GM18507 (cell line): ENCODE measurements at regions not wholly inside any gene's neighbourhood (a gene's known extent, or its start where the extent isn't known, plus 50 kb on each side); places are given as distances from the start of the nearest gene placed in this dataset.

Experiments
- DNase-seq: peaks from one replicate; pipeline ENCODE4 v3.0.0; 2011; ENCODE audit warnings: low read depth; ENCODE audit not compliant: insufficient read length; ENCODE audit errors: extremely low spot score
- FAIRE-seq: peaks from 2 replicates; lab custom pipeline; 2011; peaks lifted over from hg19 to GRCh38; lab: Jason Lieb, UNC

DNA sequence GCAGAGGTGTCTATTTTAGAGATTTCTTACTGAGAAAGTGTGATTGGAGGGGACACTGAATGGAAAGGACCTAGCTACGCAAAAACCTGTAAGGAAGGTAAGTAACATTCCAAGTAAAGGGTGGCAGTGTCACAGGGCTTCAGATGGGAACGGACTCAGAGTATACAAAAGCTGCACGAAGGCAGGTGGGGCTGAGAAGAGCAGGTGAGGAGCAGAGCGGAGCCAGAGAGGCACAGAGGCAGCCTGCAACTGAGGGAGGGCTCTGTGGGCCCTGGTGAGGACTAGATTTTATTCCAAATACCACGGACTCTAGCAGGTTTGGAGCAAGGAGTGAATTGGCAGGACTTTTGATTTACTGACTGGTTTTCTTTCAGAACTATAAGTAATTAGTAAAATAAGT lies 331.3 kb upstream of the PKDCC start:
- no peak for FAIRE-seq
- no peak for DNase-seq

DNA sequence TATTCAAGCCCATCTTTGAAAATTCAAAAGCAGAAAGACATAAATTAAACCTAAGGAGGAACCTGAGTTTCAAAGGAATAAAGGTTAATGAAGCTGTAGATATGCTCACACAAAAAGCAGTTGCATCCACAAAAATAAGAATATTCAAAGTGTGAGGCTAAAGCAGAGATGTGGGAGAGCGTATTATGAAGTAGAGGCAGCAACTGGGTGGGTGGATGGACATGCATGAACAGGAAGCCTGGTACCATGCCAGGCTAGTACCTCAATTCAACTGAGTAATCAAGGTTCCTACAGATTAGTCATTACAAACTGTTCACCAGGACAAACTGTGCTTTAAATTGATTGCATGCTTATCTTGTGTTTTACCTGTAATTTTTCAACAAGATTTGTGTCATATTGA lies 330.0 kb upstream of the PKDCC start:
- peak; percentile 65 for FAIRE-seq
- no peak for DNase-seq

DNA sequence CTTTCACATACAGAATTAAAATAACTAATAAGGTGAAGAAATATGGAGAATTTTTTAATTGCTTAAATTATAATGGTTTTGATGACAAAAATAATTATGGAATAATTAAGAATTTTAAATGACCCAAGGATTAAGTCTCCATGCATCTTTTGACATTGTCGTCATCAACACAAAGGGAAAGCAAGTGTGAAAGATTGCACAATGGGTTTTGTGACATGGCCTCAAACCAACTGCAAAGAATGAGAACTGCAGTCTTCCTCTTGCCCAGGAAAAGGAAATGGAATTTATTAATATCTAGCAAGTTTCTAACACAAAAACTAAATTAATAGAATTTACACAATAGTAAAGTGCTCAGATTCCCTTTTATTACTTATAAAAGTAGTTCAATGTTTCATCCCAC lies 329.1 kb upstream of the PKDCC start:
- FAIRE-seq (no peak), DNase-seq (no peak)

DNA sequence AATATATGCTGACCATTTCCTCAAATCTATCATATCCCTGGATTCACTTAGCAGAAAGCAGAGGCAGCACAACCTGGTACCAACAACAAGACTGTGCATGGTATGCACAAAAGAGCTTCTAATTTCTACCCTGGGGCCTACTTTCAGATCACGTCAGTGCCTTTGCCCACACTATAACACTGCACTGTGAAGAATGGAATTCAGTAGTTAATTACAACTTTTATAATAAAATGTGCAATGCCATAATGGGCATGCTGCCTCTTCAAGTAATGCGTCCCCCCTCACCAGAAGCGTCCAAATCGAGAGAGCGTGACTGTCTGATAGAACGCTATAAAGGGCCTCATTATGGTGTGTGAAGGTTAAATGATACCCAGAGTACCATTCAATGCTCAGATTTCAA lies 328.1 kb upstream of the PKDCC start:
- no peak for FAIRE-seq
- DNase-seq: no peak

DNA sequence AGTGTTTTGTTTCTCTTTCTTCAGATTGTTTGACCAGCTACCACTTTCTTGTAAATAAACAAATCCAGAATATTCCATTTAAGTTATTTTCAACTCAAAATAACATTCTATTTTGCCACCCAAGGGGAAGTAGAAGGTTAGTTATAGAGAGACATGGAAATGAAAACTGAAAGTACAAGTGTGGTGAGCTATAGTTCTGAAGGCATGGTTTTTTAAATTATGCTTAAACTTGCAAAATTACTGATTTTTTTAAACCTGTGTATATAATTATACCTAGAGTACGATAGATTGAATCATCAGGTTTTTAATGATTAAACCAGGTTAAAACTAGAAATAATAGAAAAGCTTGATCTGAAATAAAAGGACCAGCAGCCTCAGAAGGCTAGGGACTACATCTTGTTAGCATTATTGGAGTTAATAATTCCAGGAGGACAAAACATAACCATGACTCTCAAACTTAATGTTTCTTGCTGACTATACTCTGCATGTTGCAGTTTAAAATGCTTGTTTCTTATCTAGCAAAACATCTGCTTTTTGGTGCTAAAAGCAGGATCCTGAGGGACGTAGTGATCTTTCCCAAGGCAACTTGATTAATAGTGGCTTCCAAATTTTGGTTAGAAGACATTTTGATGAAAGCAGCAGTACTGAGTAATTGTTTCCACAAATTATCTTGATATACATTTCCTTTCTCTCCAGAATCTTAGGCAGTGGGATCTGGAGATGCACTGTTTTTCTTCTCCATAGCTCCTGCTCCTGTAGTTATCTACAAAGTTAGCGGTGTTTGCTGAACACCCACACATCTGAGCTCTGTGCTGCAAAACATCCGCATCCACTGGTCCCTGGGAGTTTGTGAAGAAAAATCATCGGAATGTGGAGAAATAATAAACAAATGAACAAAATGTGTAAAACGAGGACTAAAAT lies 327.2 kb upstream of the PKDCC start:
- peak; percentile 82 for FAIRE-seq

DNA sequence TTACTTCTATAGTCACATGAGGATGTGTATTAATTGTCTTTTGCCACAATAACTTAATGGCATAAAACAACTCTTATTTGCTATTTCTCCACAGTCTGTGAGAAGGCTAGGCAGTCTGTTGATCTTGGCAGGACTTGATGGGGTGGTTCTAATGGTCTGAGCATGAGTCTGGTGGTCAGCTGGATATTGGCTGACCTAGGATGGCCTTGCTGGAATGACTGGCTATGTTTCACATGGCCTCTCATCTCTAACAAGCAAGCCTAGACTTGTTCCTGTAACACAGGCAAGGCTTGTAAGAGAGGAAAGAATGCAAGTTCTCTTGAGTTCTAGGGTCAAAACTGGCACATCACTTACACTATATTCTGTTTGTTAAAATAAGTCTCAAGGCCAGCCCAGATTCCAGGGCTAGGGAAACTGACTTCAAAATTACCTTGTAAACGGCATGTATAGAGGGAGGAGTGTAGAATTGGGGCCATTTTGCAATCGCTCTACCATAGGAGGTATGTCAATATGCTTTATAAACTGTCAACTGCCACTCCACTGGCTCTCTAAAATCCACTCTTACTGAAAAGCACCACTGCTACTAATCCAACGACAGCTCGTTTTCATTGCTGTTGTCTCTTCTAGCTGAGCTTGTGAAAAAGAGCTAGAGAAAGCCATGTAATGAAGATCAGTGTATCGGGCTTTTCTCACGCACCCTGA lies 325.0 kb upstream of the PKDCC start:
- FAIRE-seq (peak; percentile 48), DNase-seq (no peak)

More for the DNA sequence above, 327.2 kb upstream of the PKDCC start:
- DNase-seq: no peak

DNA sequence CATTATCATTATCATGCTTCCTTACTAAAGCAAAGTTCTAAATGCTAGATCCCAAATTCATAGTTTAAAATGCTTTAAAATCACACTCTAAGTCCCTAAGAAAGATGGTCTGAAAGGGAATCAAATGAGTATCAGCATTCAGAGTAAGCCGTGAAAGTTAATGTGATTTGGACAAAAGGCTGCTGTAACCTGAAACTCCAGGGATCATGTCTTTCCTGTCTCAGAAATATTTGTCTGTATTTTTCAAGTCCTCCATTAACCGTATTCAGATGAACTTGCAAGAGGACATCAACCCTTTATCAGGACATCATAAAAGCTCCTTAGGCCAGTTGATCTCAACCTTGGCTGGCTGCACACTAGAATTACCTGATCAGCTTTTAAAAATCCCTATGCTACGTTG lies 324.3 kb upstream of the PKDCC start:
- no peak for FAIRE-seq
- no peak for DNase-seq

DNA sequence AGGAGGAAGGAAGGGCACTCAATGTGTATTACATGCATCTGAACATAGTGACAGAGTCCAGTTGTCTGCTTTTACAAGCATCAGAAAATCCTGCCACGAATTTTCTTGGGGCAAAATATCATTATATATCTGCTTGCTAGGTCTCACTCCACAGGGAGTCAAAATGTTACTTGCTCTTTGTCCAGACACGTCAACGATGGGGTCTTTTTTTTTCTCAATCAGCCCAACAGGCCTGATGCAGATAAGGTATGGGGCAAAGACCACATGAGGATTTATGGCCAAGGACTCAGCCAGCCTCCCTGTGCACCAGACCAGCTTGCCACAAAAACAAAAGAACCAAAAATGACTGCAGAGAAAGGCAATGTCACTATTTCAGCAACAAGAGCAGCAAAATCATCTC lies 323.4 kb upstream of the PKDCC start:
- DNase-seq (no peak), FAIRE-seq (no peak)

DNA sequence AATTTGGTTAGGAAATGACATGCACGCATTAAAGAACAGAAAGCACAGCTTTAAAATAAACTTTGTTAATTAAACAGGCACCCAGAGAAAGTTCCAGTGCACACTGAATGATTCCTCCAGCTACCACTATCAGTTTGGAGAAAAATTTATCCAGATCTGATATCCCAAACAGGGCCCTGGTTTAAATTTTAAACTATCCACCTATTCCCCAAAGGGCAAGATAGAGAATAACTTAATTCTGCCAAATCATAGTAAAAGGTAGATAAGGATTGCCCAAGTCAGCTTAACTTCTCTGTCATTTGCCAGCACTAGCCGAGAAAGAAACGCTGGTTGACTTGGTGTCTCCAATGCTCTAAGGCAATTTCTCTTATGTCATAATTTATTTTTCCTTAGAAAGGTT lies 321.9 kb upstream of the PKDCC start:
- FAIRE-seq: no peak

DNA sequence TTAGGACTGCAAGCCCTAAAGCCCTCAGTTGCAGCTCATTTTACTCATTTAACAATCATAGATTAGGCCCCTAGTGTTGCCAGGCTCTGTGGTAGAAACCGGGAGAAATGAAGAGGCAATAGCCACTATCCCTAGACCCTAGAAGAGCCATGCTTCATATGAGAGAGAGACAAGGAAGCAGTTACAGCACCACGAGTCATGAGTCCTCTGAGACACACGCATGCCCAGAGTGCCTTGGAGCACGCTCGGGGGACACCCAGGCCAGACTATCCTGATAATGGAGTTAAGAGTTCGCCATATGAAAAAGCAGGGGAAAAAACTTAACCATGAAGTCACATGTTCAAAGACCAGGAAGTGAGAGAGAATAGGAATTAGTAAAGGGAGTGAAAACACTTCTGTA lies 321.5 kb upstream of the PKDCC start:
- FAIRE-seq: no peak

More for the DNA sequence above, 321.9 kb upstream of the PKDCC start:
- DNase-seq: no peak

DNA sequence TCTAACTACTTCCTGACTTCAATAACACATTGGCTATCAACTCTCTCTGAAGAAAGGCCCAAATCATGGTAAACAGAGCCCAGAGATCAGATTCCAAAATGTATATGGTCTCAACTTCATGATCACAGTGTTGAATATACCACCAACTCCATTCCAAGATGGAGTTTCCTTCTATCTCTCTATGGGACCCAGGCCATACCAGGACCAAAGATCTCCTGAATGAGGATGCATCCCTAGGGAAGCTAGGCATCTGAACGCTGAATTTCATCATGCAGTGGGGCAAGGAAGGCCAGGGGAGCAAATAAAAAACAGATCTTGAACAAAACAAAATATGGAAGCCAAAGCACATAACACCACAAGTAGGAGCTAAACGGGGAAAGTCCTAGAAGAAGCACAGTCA lies 320.7 kb upstream of the PKDCC start:
- no peak for FAIRE-seq

More for the DNA sequence above, 321.5 kb upstream of the PKDCC start:
- no peak for DNase-seq

DNA sequence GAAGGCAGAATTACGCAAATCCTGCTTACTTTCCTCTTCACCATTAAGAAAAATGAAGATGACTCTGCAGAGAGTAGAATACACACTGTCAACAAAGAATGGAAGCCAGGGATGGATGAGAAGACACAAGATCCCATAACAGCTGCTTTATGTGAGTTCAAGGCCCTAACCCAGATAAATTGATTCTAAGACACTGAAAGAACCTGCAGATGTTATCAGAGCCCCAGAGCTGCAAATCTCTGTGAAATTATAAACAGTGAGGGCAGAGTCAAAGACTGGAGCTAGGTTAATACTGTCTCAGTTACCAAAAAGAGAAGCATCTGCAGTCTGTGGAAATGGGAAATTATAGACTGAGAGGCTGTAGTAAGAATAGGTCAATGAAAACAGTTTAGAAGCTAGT lies 320.1 kb upstream of the PKDCC start:
- DNase-seq: no peak
- FAIRE-seq: no peak

More for the DNA sequence above, 320.7 kb upstream of the PKDCC start:
- no peak for DNase-seq

DNA sequence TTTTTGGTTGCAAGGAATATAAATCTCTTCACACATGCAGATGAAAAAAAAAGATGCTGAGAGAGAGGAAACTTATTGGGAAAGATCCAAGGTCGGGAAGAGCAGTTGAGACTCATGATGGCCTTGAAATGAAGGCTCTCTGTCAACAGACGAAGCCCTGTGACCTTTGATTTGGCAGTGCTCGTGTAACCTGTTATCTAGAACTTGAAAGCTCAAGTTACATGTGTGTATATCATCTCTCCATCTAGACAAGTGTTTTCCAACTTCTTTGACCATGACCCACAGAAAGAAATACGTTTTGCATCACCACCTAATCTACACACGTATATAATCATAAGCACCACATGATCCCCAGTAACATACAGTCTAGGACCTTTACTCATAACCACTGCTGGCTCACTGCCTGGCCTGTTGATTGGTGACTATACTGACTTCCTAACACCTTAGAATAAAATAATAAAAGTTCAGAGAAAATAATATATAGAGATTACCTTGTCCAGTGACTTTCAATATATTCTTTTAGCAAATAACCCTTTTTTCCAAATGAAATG lies 319.0 kb upstream of the PKDCC start:
- no peak for DNase-seq
- FAIRE-seq: no peak

DNA sequence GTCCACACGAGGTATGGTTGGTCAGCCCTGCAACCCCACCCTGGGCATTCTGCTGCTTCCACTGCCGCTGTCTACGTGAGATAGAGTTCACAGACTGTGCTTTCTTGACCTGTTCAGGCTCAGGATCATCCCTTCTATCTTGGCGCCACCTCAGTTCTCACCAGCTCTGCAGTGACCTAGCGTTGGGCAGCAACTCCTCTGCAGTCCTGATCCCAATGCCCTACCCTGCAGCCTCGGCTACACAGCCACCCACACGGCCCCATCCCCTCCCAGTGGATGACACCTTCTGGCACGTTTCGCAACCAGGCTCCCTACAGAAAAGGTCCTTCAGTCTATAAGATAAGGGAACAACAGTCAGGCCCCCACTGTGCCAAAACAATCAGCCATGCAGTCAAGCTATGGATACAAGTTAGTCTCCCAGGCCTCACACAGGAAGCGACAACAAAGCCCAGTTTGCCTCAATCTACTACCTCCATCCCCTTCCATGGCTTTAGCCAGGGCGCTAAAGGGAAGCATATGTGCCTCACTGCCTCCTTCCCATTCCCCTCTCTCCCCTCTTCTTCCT lies 317.9 kb upstream of the PKDCC start:
- FAIRE-seq (no peak), DNase-seq (no peak)

DNA sequence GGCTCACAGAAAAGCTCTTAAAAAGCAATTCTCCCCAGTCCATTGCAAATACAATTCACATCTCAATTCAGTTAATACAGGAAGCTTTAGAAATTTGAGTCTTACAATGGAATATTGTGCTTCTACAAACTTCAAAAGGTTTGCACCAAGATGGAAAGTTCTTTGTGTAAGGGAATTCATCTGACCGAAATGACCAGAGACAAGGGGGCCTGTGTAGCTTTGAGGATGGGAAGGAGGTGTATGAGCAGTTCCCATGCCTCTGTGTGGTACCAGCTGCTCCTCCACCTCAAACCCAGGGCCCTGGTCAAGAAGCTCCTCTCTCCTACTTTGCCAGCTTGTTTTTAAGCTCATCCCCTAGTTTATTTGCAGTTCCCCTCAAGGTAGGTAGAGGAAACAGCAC lies 312.8 kb upstream of the PKDCC start:
- no peak for FAIRE-seq
- no peak for DNase-seq

DNA sequence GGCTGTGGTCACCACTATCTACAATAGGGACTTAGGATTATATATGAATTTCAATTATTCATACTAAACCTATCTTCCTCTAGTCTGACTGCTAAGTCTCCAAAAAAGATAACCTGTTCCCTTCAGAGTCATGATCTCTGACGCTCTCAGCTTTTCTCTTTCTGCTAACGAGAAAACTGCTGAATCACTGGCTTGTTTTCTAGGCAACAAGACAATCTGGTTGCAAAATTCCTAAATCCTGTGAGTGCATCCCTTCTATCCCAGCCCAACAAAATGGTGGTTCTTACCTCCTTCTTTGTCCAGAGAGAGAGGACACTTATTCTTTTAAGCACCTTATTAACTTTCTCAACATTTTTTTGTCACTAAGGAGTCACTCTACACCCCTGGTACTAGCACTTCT lies 312.3 kb upstream of the PKDCC start:
- DNase-seq (no peak), FAIRE-seq (no peak)

DNA sequence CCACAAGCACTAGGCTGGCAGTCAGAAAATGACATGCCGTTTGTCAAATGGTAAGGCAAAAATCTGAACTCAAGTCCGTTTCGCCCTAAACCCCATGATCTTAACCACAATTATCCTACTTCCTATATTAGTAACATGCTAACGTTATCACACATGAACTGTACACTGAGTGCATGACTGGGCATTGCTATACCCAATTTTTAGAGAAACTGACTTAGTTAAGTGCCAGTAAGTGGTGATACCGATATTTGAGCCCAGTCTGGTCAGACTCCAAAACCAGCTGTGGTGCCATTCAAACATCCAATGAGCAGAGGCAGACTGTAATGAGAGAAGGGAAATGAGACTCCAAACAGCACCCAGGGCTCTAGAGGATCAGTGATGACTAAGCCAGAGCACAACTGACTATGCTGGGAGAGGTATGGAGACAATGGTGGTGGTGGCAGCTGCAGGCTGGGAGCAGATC lies 311.7 kb upstream of the PKDCC start:
- no peak for DNase-seq
- FAIRE-seq: peak; percentile 83

DNA sequence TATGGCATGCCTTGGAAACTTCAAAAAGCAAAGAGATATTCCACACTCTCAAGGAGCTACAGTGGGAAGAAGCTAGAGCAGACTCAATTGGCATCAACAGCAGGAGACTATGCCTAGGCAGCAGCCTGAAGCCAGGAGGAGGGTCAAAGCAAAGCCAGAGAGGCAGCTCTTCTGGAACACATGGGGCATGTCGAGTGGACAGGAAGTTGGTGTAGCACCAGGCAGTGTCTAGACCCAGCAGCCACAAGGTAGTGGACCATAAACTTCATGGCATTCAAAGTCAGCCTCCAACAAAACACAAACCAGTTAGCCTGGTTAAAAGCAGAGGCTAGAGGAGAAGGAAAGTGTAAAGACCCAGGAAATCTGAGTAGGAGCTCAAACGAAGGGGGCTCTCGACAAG lies 311.2 kb upstream of the PKDCC start:
- DNase-seq (no peak), FAIRE-seq (no peak)

DNA sequence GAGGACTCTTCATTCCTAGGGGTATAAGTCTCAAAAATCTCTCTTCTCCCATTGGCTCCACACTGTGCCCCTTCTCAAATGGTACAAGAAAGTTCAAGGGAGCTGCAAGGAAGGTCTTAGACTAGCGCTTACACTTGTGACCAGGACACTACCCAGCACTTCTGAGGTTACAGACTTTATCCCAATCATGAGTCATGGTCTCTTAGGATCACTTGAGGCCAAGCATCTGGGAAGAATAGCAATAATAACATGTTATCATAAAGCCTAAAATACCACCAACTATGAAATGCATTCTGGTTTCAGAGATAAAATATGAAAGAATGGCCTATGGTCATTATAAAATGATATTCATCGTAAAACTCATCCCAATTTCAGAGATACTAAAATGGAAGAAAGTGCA lies 309.9 kb upstream of the PKDCC start:
- DNase-seq: no peak
- no peak for FAIRE-seq

DNA sequence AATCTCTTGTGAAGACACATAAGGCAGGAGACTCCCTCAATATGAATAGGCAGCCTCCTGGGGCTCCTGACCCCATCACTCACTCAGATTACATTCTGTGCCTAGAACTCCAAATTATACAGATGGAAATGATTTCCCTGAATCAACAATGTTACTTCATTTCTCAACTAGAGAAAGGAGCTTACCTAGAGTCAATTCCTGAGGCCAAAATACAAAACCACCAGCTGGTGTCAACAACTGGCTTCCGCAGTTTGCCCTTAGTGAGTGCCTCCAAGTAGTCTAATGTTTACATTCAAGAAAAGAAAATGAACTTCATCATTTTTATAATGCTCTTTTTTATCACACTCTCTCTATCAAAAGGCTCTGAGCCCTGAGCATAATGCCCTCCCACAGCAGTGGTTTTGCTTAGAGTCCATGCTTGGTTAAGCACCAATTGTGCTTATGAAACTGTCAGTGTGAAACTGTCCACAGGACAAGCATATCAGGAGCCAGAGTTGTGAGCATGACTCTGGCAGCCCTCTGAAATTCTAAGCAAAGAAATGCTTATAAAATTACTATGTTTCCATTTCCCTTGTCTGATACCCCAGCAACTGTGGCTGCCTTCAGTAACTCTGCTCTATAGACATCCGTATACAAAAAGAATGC lies 305.7 kb upstream of the PKDCC start:
- DNase-seq (no peak), FAIRE-seq (peak; percentile 87)
